ENCODE measurements at regions not wholly inside any gene's neighbourhood (a gene's known extent, or its start where the extent isn't known, plus 50 kb on each side); places are given as distances from the start of the nearest gene placed in this dataset.

GRCh38 chr2:157933160-157933920, 57.2 kb upstream of the ACVR1 start:
- DNase-seq, result no peak

GRCh38 chr2:157932480-157933159, 56.5 kb upstream of the ACVR1 start:
- DNase-seq, result no peak

GRCh38 chr2:157931542-157931941, 55.4 kb upstream of the ACVR1 start:
- DNase-seq, result no peak

- no peak for DNase-seq
Measured at GRCh38 chr2:157930728-157931127, 54.6 kb upstream of the ACVR1 start.

GRCh38 chr2:157929871-157930667, 53.9 kb upstream of the ACVR1 start:
- DNase-seq, result no peak

- no peak for DNase-seq
Measured at GRCh38 chr2:157928372-157928771, 52.2 kb upstream of the ACVR1 start.

GRCh38 chr2:157927155-157927554, 51.0 kb upstream of the ACVR1 start:
- DNase-seq, result no peak
